GM06990 (cell line): ENCODE measurements at regions not wholly inside any gene's neighbourhood (a gene's known extent, or its start where the extent isn't known, plus 50 kb on each side); places are given as distances from the start of the nearest gene placed in this dataset.

Experiments used
- DNase-seq: peaks from one replicate; pipeline ENCODE4 v3.0.0-alpha.2; 2011; ENCODE audit not compliant: insufficient read length; ENCODE audit errors: extremely low read depth
- H3K27me3 ChIP-seq: replicated peaks from 2 replicates; pipeline ENCODE4 v1.6.0; 2011; ENCODE audit warnings: low read length; ENCODE audit not compliant: control insufficient read depth, insufficient read depth
- H3K36me3 ChIP-seq: 2 replicates; pipeline ENCODE4 v1.5.1; 2011; ENCODE audit warnings: low read length; ENCODE audit not compliant: control insufficient read depth, insufficient read depth
- H3K4me3 ChIP-seq: replicated peaks from 2 replicates; pipeline ENCODE4 v1.5.1; 2011; ENCODE audit warnings: low read depth, mild to moderate bottlenecking, control low read depth, low read length
- CTCF ChIP-seq: IDR thresholded peaks from 2 replicates; pipeline ENCODE4 v1.5.1; 2011; ENCODE audit warnings: low read length, control low read depth, mild to moderate bottlenecking, inconsistent platforms; ENCODE audit not compliant: insufficient read depth, poor library complexity, severe bottlenecking

- no peak for TF ChIP-seq CTCF
- H3K27me3 ChIP-seq: no peaks in the 10 kb centered on the region
- no peak for DNase-seq
- no peak overlapping the region for H3K4me3 ChIP-seq
- H3K36me3 ChIP-seq: no peaks in the 10 kb centered on the region
These were observed 393.7 kb upstream of the CITED2 start for GRCh38 chr6:139768196-139768595.

- Histone ChIP-seq H3K4me3 (no peak overlapping the region), H3K27me3 (no peaks in the 10 kb centered on the region), H3K36me3 (no peaks in the 10 kb centered on the region)
- DNase-seq: no peak
- TF ChIP-seq CTCF: no peak
These were observed 392.3 kb upstream of the CITED2 start for GRCh38 chr6:139766796-139767195.

- no peak for TF ChIP-seq CTCF
- H3K27me3 ChIP-seq: no peaks in the 10 kb centered on the region
- no peak for DNase-seq
- H3K36me3 ChIP-seq: no peaks in the 10 kb centered on the region
- H3K4me3 ChIP-seq: no peak overlapping the region
These were observed 391.4 kb upstream of the CITED2 start for GRCh38 chr6:139765825-139766285.

- H3K36me3 ChIP-seq: no peaks in the 10 kb centered on the region
- no peak overlapping the region for H3K4me3 ChIP-seq
- peak; percentile 20 for DNase-seq
- H3K27me3 ChIP-seq: no peaks in the 10 kb centered on the region
- no peak for TF ChIP-seq CTCF
These were observed 390.1 kb upstream of the CITED2 start for GRCh38 chr6:139764498-139764986.

- Histone ChIP-seq H3K4me3 (no peak overlapping the region), H3K36me3 (no peaks in the 10 kb centered on the region), H3K27me3 (no peaks in the 10 kb centered on the region)
- TF ChIP-seq CTCF: no peak
- no peak for DNase-seq
These were observed 389.2 kb upstream of the CITED2 start for GRCh38 chr6:139763468-139764210.
